Right renal cortex interstitium (tissue), 3 donors: ENCODE measurements at regions not wholly inside any gene's neighbourhood (a gene's known extent, or its start where the extent isn't known, plus 50 kb on each side); places are given as distances from the start of the nearest gene placed in this dataset.
"Not testable (repeated sequence)": the region's sequence is repeated elsewhere in the genome, so short reads cannot be mapped to it uniquely, and the experiment has no call there.

ENCODE experiments used
- DNase-seq, 3 donors: peaks; one replicate each; pipeline ENCODE4 v3.0.0-alpha.2; 2013; ENCODE audit warnings: low read depth in 3 of 3, low spot score in 2 of 3

- DNase-seq: no peak
Observed at GRCh38 chr12:91774434-91774921, 371.2 kb downstream of the BTG1 start.

GRCh38 chr12:91773749-91774429 lies 371.8 kb downstream of the BTG1 start:
- no peak for DNase-seq

GRCh38 chr12:91772411-91772810 lies 373.2 kb downstream of the BTG1 start:
- DNase-seq: no peak

- DNase-seq: no peak
Observed at GRCh38 chr12:91769736-91770135, 375.9 kb downstream of the BTG1 start.

- no peak for DNase-seq
Observed at GRCh38 chr12:91767237-91767636, 378.4 kb downstream of the BTG1 start.

GRCh38 chr12:91766454-91766853 lies 379.2 kb downstream of the BTG1 start:
- DNase-seq: no peak

- DNase-seq: no peak
Observed at GRCh38 chr12:91763654-91764370, 381.8 kb downstream of the BTG1 start.

GRCh38 chr12:91753649-91754048 lies 392.0 kb downstream of the BTG1 start:
- no peak for DNase-seq

- DNase-seq: no peak
Observed at GRCh38 chr12:91746976-91747375, 398.7 kb downstream of the BTG1 start.

- DNase-seq: no peak
Observed at GRCh38 chr12:91744597-91744996, 401.0 kb downstream of the BTG1 start.

- no peak for DNase-seq
Observed at GRCh38 chr12:91743704-91744321, 401.8 kb downstream of the BTG1 start.

- no peak for DNase-seq
Observed at GRCh38 chr12:91743280-91743679, 402.4 kb downstream of the BTG1 start.

GRCh38 chr12:91741932-91742331 lies 403.7 kb downstream of the BTG1 start:
- DNase-seq: no peak

- not testable (repeated sequence) for DNase-seq
Observed at GRCh38 chr12:91733846-91734245, 411.8 kb downstream of the BTG1 start.

GRCh38 chr12:91732086-91732485 lies 413.6 kb downstream of the BTG1 start:
- DNase-seq: no peak

GRCh38 chr12:91729543-91729942 lies 416.1 kb downstream of the BTG1 start:
- DNase-seq: no peak

- no peak for DNase-seq
Observed at GRCh38 chr12:91723191-91723590, 422.5 kb downstream of the BTG1 start.

- no peak for DNase-seq
Observed at GRCh38 chr12:91722072-91722471, 423.6 kb downstream of the BTG1 start.

- DNase-seq: no peak
Observed at GRCh38 chr12:91721023-91721422, 424.6 kb downstream of the BTG1 start.

- no peak for DNase-seq
Observed at GRCh38 chr12:91718326-91718725, 427.3 kb downstream of the BTG1 start.

GRCh38 chr12:91717804-91718203 lies 427.8 kb downstream of the BTG1 start:
- no peak for DNase-seq

GRCh38 chr12:91711925-91712324 lies 433.7 kb downstream of the BTG1 start:
- DNase-seq: not testable (repeated sequence)
